ENCODE measurements at regions not wholly inside any gene's neighbourhood (a gene's known extent, or its start where the extent isn't known, plus 50 kb on each side); places are given as distances from the start of the nearest gene placed in this dataset.
"Not testable (repeated sequence)": the region's sequence is repeated elsewhere in the genome, so short reads cannot be mapped to it uniquely, and the experiment has no call there.

DNA sequence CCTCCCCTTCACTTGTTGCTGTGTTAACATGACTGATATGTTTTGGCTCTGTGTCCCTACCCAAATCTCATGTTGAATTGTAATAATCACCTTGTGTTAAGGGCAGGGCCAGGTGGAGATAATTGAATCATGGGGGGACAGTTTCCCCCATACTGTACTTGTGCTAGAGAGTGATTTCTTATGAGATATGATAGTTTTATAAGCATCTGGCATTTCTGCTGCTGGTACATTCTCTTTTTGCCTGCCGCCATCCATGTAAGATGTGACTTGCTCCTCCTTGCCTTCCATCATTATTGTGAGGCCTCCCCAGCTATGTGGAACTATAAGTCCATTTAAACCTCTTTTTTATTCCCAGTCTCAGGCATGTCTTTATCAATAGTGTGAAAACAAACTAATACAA is 185.0 kb downstream of the TBX18 start:
- DNase-seq, result no peak

GRCh38 chr6:84576029-84576428 is 188.4 kb downstream of the TBX18 start:
- no peak for DNase-seq

- DNase-seq, result no peak
Measured at GRCh38 chr6:84575264-84575663, 189.1 kb downstream of the TBX18 start.

DNA sequence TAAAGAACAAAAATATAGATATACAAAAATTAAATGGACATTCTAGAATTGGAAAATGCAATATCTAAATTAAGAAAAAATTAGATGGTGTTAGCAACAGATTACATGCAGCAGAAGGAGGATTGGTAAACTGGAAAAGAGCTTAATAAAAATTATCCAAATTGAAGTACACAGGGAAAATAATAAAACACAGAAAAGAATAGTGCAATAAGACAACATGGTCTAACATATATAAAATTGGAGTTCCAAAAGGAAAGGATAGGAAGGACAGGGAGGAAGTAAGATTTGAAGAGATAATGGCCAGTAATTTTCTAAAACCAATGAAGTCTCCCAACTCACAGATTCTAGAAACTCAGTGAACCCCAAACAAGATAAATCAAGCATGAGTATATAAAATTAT is 194.5 kb downstream of the TBX18 start:
- no peak for DNase-seq

- no peak for DNase-seq
Measured at GRCh38 chr6:84568971-84569370, 195.4 kb downstream of the TBX18 start.

DNA sequence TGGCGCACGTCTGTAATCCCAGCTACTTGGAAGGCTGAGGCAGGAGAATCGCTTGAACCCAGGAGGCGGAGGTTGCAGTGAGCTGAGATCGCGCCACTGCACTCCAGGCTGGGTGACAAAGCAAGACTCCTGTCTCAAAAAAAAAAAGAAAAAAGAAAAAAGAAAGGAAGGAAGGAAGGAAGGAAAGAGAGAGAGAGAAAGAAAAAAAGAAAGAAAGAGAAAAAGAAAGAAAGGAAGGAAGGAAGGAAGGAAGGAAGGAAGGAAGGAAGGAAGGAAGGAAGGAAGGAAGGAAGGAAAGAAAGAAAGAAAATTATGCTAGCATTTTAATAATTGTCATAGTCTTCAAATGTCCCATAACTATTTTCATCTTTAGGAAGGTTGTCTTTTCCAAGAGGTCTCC is 198.7 kb downstream of the TBX18 start:
- not testable (repeated sequence) for DNase-seq

GRCh38 chr6:84560436-84561390 is 203.7 kb downstream of the TBX18 start:
- no peak for DNase-seq

- DNase-seq, result no peak
Measured at GRCh38 chr6:84556541-84557335, 207.7 kb downstream of the TBX18 start.

DNA sequence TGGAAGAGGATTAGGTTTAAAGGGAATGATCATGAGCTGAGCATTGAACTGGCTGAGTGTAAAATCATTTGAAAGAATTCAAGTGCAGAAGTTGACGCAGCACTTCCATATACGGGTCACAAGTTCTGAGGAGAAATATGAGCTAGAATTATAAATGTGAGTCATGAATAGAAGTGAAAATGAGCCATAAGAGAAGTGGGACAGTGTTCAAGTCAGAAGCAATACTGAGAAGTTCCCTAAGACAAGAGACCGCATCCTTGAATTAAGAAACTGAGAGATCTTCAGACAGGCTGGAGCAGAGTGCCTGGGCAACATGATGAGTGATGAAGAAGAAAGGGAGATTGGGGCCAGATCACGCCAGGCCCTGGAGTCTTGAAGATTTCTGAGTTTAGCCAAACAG is 209.7 kb downstream of the TBX18 start:
- DNase-seq, result no peak

GRCh38 chr6:84554074-84554473 is 210.3 kb downstream of the TBX18 start:
- no peak for DNase-seq

DNA sequence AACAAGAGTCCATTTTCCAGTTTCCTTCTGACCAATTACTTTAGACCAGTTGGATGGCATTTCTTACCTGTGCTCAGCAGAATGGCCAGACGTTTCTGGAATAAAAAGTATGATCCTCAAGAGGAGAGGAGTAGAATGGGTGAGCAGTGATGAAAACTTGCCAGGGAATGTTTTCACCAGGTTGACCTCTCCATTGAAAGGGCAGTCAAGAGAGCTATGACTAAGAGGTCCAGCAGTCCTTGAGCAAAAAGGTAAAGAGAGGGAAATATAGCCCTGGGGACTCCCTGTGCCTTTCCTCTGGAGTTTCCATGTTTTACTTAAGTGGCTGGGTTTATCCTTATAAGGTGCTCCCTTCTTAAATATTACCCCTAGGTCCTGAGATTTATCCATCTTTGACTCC is 210.9 kb downstream of the TBX18 start:
- no peak for DNase-seq

DNA sequence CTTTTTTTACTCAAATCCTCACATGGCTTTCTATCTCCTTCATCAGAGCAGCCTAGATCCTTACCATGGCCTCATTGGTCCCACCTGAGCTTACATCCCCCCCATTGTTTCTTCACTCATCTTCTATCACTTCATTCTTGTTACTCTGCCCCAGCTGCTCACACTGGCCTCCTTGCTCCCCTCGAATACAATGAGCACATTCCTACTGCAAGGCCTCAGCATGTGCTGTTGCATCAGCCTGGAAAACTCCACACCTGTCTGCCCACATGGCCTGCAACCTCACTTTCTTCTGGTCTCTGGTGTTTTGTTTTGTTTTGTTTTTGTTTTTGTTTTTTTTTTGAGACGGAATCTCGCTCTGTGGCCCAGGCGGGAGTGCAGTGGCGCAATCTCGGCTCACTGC is 212.6 kb downstream of the TBX18 start:
- DNase-seq, result no peak

DNA sequence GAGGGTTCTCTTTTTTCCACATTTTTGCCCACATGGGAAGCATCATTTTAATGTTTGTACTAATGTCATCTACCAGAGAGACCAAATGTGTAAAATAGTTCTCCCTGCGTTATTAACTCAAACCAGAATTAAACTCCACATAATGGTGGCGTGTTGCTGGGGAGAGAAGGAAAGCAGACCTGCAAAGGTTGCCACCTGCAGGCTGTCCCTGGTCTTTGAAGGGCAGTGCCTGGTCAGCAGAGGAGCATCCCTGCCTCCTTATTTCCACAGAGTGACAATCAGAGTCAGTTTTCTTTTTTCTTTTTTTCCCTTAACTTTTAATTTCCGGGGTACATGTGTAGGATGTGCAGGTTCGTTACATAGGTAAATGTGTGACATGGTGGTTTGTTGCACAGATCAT is 214.5 kb downstream of the TBX18 start:
- DNase-seq, result no peak

- DNase-seq, result no peak
Measured at GRCh38 chr6:84547341-84547801, 217.0 kb downstream of the TBX18 start.

DNA sequence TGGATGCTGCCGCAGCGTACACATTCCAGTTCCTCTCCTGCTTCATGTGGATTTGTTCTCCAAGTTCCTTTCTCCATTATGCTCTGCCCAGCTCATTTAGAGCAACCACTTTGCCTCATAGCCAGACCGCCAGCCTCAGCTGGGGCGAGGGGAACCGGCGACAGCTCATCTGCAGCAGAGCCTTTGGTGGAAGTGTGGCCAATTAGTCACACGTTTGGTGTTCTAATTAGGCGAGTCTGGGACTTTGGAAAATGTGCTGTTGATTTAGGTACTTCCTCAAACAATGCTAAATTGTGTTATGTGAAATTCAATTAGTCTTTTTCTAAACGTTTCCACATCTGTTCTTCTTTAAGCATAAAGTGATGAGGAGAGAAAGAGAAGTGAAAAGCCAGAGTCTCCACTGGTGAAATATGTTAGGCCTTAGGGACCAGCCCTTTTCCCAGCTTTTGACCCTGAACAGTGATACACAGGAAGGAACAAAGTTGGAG is 217.9 kb downstream of the TBX18 start:
- no peak for DNase-seq

- no peak for DNase-seq
Measured at GRCh38 chr6:84539122-84539856, 225.1 kb downstream of the TBX18 start.

- DNase-seq, result no peak
Measured at GRCh38 chr6:84536885-84537638, 227.3 kb downstream of the TBX18 start.

DNA sequence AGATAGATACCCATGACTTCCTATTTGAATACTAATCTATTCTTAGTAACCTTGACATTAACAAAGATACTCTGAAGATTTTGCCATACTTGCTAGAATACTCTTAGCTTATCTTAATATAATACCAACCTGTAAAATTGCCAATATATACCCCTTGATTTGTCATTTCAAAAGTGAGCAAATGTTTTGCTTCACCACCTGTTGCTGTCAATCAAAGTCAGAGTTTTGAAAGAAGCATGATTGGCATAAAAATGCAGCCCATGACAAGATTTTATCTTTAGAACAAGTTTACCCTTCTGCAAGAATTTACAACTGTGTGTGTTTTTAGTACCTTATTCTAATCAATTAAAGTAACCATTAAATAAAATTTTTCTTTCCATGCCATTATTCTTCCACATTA is 236.2 kb downstream of the TBX18 start:
- no peak for DNase-seq

DNA sequence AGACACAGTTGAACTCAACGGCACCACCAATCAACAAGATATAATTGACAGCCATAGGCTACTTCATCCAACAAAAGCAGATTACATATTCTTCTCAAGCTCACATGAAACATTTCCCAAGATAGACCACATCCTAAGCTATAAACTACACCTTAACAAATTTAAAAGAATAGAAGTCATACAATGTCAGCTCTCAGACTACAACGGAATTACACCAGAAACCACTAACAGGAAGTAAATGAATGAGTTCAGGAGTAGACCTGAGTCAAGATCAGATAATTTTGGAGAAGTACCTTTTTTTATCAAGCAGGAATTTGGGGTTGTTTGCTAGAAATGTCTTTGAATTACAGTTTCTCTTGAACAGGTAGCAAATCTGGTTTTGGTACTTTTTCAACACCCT is 237.8 kb downstream of the TBX18 start:
- DNase-seq, result no peak

- no peak for DNase-seq
Measured at GRCh38 chr6:84525907-84526306, 238.5 kb downstream of the TBX18 start.

- no peak for DNase-seq
Measured at GRCh38 chr6:84524636-84525035, 239.8 kb downstream of the TBX18 start.

- DNase-seq, result no peak
Measured at GRCh38 chr6:84522135-84522549, 242.3 kb downstream of the TBX18 start.

All from GDM1 (cell line).